SKM-1 treated with dmso at 0.1 percent for 144 hours (cell line): ENCODE measurements at regions not wholly inside any gene's neighbourhood (a gene's known extent, or its start where the extent isn't known, plus 50 kb on each side); places are given as distances from the start of the nearest gene placed in this dataset.

Source experiments
- DNase-seq: peaks from one replicate; lab custom pipeline; 2025; ENCODE audit not compliant: unreplicated experiment; lab: John Stamatoyannopoulos, UW

DNA sequence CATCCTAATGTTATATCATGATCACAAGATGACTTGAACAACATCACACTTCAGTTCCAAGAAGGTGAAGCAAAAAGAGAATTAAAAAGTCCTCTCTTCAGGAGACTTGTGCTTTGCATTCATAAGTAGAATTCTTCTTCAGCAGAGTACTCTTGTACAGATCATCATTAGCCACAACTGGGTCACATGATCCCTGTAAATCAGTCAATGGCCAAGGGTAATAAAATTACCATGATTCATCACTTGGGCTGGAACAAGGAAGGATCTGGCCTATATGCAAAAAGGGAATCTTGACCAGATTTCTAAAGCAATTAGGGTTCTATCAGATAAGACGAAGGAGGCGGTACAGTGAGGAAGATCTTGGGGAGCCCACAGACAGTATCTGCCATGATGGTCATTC, 458.0 kb upstream of the DEPDC1 start:
- DNase-seq = no peak

DNA sequence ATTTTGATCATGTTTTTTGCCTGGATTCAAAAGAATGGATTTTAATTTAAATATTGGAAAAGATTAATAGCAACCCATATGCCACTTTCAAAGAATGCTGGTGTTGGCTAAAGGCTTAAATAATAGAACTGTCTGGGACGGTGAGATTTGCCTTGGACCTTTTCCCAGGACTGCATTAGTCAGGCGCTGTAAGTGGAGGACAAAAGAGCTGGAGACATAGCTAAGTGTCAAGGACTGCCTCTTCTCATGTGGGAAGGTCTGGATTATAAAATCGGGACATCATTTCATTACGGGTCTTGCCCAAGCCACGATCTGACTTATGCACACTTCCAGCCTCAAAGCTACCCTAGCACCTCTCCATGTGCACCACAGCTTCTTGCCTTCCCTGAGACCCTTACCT, 458.5 kb upstream of the DEPDC1 start:
- no peak for DNase-seq

DNA sequence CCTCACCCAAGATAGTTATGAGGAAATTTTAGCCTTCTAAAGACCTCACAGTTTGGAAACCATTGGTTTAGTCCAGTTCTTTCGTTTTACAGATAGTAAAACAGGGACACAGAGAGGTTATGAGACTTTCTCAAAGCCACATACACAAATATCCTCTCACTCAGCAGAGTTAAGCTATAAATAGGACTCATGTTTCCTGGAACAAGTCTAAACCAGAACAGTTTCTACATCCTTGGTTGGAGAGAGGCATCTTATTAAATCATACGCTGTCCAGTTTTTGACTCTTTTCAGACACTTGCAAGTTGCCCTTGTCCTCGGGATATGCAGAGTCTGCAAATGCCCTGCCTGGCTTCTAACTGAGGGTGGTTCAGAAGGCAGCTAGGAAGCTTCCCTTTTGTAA, 462.1 kb upstream of the DEPDC1 start:
- no peak for DNase-seq

DNA sequence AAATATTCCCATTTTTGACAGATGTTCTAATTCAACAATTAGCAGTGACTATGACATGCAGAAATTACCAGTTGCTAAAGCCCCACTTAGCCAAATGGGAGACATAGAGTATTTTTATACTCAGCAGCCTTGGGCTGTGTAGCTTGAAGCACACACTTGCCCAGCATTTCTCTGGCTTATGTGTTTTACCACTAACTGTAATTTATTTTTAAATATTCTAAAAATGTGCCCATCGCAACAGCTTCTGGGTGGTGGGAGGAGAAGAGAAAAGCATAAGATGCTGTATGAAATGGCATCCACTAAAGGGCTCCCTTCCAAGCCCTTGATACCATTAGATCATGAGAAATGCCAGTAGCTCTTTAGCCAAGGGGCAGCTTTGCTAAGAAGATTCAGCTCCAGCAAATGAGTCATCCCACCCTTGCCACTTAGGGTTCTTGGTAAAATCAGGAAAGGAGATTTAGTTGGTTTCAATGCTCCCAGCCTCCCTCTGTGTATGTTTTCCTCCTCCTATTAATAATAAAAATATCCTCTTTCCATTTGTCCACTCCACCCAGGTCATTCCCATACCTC, 462.7 kb upstream of the DEPDC1 start:
- DNase-seq = no peak

DNA sequence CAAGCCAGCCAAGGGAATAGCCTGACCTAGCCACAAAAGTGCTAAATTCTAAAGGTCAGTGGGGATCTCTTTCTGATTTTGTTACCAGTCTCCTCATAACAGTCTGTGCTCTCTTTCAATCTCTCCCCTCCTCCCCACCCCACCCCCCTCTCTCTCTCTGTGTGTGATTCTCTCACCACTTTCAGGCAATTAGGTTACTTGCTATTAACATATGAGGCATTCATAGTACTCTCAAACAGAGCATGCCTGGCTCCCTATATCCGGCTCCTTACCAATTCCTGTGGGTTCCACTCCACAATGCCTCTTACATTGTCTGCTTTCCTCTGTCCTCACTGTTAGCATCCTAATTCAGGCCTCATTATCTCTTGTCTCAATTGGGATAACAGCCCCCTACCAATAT, 464.3 kb upstream of the DEPDC1 start:
- no peak for DNase-seq

DNA sequence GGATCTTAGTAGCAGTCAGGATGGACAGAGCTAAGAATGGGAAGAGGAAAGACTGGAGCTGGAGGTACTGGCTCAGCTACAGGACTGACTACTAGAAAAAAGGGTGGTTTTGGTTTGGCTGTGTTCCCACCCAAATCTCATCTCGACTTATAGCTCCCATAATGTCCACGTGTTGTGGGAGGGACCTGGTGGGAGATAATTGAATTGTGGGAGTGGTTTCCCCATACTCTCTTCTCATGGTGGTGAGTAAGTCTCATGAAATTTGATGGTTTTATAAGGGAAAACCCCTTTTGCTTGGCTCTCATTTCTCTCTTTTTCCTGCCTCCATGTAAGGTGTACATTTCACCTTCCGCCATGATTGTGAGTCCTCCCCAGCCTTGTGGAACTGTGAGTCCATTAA, 466.5 kb upstream of the DEPDC1 start:
- no peak for DNase-seq

DNA sequence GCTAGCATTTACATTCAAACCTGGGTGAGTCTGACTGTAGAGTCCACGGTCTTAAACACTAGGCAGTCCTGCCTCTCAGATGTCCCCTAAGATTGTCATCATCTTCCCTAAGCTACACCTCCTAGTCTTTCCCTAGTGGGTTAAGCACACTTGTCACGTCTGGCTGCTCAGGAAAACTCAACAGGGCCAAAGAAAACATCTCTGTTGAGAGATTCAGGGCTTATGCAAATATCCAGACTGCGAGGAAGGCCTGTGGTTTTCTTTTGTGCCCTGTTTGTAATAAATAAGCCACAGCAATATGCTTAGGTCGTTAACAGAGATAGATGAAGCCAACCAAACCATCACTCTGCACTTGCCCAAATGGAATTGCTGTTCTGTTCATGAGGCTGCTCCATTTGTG, 472.6 kb upstream of the DEPDC1 start:
- DNase-seq = no peak

DNA sequence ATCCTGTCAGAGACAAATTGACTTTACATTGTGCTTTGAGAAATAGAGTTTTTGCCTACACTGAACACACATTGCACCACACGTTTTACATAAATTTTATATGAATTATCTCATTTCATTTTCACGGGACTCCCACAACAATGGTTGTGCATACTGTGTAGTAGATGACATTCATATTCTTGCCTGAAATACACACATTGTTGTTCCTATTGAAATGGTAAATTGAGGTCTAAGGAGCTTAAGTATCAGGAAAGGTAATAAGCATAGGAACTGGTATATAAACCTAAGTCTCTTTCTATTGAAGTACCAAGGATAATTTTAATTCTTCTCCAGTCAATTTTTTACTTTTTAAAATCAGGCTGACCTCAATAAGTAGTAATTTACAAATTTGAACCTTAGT, 473.7 kb upstream of the DEPDC1 start:
- DNase-seq = no peak

DNA sequence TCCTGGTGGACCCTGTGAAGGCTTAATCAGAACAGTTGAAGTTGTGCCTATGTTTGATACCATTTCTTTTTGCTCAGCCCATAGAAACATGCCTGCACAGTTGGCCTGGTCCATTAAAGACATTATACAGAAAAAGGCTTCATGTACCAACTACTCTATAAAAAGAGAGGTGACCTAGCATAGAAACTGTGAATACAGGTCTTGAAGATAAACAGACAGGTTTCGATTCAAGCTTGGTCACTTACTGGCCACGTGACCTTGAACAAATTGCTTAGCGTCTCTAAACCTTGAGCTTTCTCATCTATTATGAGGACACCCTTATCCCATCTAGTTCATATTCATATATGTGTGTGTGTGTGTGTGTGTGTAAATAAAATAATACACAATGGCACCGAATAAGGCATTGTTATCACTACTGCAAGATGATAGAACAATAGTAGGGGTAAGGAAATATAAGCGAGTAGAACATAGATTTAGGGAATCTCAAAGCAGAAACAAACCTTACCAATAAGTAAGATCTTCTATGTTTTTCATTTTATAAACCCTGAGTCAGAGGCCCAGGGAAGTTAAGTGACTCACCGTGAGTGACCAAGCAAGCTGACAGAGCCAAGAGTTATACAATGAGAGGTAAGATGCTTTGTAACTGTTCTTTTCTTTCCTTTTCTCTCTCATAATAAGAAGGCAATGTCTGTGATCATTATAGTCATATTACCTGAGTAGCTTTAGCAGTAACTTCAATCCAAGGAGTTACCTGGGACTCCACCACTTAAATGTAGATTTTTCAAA, 476.8 kb upstream of the DEPDC1 start:
- no peak for DNase-seq

DNA sequence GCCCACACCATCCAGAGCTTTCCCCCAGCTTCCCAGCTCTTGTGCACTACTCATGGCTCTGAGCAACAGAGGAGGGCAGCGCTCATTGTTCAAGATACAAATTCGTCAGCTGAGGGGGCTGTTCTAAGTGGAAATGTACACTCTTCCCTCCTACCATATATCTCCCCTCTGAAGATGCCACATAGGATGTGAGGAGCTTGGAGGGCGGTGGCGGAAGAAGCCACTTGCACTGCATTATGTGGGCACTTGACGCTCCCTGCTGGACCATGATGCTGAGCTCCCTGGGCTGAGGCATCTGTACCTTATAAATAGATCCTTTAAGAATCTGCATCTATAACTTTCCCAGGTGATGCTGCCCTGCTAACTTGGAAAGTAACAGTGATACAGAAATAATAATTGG, 477.6 kb upstream of the DEPDC1 start:
- DNase-seq = no peak

DNA sequence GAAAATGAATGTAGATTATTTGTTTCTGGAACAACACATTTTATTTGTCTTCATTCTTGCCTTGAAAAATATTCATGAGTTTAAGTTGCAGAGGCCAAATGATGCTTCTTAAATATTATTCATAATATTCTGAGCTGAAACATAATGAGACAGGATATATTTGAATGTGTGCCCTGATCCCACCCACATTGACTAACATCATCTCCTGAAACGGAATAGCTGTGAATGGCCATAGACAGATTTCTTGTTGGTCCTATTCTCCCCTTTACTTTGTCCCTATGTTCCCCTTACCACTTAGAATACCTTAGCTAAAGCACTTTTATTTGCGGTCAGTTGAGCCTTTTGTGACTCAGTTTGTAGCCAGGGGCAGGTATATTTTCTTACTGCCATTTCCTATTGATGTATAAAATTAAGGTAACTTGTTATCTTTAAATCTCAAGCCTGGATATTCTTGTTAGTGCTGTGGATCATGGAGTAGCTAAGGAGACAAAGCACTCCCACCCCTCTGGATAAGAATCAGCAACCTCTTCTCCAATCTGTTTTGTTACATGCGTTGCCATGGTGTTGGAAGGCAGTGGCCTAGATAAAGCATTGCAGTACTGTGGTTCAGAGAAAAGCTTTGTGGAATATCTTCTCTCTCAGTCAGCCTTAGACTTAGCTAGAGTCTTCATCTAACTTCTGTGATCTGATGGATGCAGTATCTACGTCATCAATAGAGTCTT, 478.5 kb upstream of the DEPDC1 start:
- no peak for DNase-seq

DNA sequence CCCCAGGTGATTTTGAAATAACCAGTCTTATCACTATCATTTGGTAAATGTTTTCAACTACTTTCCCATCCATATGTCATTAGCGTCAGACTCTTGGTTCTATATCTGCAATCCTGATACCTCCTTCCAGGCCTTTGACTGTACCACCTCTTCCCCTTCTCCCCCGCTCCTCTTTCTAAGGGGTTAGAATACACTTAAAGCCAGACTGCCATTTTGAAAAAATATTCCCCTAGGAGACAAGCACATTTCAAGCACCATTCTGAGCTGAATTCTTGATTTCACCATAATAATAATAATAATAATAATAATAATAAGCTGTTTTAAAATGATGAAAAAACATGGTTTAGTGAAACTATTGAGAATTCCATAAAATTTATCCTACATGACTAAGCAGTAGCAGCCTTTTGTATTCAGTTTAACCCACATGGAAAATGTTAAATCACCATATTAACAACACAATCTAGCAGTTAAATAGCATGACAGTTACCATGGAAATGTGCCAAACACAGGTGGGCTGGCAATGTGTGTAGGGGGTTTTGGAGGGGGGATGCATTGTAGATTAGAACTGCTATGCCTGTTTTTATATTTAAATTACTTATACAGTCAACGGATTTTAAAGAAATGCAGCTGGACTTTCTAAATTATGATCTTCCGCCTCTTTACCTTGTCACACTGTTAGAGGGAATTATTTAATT, 480.2 kb upstream of the DEPDC1 start:
- DNase-seq = no peak

DNA sequence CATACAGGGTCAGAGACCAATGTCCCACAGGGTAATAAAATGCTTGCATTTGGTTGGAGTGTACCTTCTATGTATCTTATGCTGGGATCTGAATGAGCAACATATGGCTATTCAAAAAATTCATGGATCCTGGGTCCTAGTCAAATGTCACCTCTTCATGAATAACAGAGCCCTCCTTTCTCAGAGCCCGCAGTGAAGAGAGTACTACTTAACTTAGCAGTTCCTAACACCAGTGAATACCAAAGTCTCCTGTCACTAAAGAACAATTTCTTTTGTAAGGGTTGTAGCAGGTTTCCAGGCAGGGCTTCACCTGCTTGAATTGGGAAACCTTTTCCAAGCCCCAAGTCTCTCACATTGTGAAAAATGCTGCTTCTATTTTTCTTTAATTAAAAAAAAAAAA, 483.0 kb upstream of the DEPDC1 start:
- no peak for DNase-seq

DNA sequence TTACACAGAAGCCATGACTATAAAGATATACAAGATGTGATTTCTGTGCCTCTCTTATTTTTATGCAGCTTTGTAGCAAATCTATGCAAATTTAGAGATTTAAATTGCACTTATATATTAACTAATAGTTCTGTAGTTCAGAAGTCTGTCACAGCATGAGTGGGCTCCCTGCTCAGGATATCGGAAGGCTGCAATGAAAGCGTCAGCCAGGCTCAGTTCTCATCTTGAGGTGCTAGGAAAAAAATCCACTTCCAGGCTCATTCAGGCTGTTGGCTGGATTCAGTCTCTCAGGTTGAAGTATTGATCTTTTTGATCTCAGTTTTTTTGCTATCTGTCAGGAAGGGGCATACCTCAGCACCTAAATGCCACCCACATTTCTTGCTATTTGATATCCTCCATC, 487.4 kb upstream of the DEPDC1 start:
- DNase-seq = no peak

DNA sequence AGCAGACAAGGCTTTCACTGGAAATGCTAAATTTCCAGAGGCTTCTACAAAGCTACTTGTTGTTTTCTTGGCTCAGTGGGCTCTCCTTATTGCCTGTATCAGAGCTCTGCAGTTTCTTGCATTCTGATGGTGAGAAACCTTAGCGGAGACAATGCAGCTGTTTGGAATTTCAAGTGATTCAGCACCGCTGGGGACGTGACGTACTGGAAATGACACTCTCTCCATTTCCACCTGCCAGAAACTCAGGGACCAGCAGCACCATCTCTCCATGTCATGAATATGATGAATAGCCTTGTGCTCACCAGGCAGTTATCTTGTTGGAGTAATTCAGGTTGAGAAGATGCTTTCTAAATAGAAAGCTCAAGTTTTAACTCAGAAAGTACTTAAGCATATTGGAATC, 497.2 kb upstream of the DEPDC1 start:
- no peak for DNase-seq

DNA sequence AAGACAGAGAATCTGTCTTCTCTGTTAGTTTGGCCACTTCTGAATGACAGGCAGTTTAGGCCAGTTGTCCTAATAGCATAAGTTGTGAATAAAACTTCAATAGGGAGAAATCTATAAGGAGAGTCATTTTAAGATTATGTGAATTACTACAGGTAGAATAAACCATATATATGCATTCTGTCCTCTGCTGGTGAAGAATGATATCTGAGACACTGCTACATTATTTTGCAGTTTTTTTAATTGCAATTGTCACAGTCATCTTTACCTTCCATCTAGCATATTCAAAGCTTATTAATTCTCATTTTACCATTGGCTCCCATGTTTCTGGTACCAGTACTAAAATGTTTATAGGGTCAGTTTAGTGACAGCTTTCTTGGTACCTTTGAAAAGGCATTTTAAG, 519.6 kb upstream of the DEPDC1 start:
- no peak for DNase-seq

DNA sequence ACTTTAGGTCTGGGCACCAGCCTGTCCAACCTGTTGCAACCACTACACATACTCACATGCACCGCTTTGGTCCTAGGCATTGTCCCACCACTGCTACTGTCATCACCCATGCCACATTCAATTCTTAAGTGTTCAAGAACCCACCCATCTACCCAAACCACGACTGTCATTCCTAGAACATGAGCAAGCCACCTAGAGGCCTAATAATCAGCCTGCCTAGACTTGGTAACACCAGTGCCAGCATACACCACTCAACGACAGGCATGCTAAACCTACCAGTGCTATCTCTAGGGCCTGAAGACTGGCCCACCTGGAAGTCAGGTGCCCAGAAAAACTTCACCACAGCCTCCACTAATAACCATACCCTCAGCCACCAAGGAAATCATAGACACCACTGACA, 532.8 kb upstream of the DEPDC1 start:
- no peak for DNase-seq

DNA sequence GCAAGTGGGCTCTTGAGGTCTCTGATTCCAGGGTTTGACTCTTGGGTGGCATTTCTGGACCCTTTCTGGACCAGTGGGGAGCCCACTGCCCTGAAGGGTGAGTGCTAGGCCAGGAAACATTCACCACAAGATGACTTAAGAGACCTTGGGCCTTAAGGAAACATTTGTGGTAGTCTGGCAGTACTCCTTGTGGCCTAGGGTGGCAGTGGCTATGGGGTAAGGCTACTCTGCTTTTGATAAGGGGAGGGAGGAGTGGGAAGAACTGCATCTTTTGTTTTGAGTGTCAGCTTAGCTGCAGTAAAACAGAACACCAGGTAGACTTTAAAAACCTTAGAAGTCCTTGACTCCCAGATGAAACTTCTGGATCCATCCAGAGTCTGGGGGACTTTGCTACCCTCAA, 529.3 kb upstream of the LRRC7 start:
- no peak for DNase-seq

DNA sequence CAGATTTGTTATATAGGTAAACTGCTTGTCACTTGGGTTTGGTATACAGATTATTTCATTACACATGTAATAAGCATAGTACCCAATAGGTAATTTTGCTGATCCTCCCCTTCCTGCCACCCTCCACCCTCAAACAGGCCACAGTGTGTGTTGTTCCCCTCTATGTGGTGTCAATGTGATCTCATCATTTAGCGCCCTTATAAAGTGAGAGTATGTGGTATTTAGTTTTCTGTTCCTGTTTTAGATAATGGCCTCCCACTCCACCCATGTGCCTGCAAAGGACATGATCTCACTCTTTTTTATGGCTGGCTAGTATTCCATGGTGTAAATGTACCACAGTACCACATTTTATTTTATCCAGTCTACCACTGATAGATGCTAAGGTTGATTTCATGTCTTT, 522.1 kb upstream of the LRRC7 start:
- no peak for DNase-seq

DNA sequence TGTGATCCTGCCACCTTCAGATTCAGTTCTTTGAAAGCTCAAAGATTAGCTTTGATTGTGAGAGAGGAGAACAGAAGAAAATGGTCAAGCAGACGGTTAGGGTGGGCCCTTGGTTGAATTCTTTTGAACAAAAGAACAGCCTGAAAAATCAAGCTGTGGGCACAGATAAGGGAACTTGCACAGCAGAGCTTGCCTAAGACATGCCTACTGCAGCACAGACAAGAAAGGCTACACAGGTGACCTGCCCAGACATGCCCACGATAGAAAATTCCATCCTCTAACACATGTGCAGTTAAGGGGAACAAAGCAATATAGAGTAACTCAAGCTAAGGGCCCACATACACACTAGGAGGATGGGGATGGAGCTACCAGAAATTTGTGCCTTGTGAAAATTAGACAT, 512.5 kb upstream of the LRRC7 start:
- no peak for DNase-seq

DNA sequence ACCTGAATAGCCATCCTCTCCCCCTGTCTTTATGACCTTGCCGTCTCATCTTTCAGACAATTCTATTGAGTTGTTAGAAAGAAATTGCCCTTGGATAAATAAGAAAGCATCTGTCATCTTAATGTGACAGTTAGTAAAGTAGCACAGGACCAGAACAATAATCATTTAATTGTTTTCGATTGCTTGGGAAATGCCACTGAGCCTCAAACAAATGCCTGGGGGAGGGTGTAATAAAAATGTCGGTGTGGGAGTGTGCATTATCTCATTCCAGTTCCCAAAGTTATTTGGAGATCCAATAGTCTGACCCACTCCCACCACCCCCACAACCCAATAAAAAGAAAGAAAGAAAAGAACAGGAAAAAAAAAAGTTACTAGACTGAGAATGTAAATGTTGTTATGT, 509.3 kb upstream of the LRRC7 start:
- no peak for DNase-seq
